HG03558 (cell line): ENCODE measurements at regions not wholly inside any gene's neighbourhood (a gene's known extent, or its start where the extent isn't known, plus 50 kb on each side); places are given as distances from the start of the nearest gene placed in this dataset.
"Not testable (repeated sequence)": the region's sequence is repeated elsewhere in the genome, so short reads cannot be mapped to it uniquely, and the experiment has no call there.

Experiments
- ATAC-seq: cut with Tn5 transposase; IDR thresholded peaks from one replicate; pipeline ENCODE4 v1.9.1; 2021; ENCODE audit warnings: moderate number of reproducible peaks; ENCODE audit not compliant: unreplicated experiment; ENCODE audit errors: extremely low read depth

DNA sequence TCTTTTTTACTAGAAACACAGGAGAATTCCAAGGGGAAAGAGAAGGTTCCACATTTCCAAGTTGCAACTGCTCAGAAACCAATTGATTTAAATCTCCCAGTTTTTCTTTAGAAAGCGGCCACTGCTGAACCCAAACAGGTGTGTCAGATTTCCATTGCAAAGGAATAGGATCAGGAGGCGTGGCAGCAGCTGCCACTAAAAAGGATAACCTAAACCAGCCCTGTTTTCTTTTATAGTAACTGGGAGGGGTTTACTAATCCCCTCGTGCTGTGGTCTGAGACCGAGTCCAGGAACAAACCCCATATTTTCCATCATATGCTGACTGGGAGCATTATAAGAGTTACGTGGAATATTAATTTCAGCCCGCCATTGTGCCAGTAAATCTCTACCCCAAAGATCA, 1504.0 kb downstream of the UQCRFS1 start:
- not testable (repeated sequence) for ATAC-seq

DNA sequence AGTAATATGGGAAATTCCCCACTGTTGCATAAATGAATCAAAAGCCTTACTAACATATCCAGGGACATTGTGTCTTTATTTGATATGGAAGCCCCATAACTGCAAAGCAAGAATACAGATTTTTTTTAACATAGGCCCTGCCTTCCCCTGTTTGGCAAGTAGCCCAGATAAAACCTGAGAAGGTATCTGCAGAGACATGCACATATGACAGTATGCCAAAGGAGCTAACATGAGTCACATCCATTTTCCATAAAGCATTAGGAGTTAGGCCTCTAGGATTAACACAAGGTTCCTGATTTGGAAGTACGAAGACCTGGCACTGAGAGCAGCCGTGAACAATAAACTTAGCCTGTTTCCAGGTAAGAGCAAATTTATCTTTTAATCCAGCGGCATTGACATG, 1505.9 kb downstream of the UQCRFS1 start:
- ATAC-seq, result not testable (repeated sequence)

DNA sequence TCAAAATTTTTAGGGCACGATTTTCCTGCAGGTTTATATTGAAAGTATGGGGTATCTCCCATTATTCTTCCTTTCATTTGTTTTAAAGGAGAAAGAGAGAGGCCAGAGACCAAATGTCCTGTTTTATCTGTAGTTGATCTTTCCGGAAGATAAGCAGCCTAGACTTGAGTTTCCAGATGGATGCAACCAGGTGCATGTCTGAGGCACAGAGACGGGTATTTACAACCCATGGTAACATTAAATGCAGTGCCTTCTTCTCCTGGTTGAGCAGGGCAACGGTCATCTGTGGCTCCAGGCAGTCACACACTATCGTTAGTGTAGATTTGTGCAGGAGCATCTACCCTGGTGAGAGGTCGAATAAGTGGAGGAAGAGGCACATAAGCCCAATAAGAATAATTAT, 1507.1 kb downstream of the UQCRFS1 start:
- no peak for ATAC-seq

DNA sequence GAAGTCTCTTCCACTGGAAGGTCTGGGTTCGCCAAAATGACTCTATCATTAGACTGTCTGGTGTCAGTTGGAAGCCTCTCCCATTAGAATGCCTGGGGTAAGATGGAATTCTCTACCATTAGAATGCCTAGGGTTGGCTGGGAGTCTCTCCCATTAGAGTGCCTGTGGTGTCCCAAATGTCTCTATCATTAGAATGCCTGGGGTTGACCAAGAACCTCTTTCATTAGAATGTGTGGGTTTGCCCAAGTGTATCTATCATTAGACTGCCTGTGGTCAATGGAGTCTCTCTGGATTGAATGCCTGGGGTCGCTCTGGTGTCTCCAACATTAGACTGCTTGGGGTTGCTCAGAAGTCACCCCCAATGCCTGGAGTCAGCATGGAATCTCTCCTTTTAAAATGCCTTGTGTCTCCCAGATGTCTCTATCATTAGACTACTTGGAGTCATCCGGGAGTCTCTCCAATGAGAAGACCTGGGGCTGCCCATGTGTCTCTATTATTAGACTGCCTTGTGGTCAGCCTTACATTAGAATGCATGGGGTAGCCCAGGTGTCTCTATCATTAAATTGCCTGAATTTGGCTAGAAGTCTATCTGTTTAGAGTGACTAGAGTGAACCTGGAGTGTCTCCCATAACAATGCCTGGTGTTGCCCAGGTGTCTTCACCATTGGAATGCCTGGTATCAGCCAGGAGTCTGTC, 1518.4 kb downstream of the UQCRFS1 start:
- ATAC-seq, result no peak

DNA sequence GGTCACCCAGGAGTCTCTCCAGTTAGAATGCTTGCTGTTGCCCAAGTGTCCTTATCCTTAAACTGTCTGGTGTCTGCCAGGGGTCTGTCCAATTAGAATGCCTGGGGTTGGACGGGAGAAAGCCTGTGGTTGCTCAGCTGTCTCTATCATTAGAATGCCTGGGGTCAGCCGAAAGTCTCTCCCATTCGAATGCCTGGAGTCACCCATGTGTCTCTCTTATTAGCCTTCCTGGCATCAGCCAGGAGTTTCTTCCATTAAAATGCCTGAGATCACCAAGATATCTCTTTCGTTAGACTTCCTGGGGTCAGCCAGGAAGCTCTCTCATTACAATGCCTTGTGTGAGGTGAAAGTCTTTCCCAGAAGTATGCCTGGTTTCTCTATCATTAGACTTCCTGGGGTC, 1521.0 kb downstream of the UQCRFS1 start:
- ATAC-seq, result no peak

DNA sequence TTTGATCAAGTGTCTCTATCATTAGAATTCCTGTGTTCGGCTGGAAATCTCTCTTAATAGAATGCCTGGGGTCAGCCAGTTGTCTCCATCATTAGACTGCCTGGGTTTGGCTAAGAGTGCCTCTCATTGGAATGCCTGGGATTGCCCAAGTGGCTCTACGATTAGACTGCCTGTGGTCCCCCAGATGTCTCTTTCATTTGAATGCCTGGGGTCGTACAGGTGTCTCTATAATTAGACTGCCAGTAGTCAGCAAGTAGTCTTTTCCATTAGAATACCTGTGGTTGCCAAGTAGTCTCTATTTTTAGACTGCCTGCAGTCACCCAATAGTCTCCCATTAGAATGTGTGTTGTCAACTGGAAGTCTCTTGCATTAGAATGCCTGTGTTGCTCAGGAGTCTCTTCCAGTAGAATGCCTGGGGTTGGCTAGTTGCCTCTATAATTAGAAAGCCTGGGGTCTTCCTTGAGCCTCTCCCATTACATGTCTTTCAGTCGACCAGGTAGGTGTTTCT, 1523.2 kb downstream of the UQCRFS1 start:
- no peak for ATAC-seq

DNA sequence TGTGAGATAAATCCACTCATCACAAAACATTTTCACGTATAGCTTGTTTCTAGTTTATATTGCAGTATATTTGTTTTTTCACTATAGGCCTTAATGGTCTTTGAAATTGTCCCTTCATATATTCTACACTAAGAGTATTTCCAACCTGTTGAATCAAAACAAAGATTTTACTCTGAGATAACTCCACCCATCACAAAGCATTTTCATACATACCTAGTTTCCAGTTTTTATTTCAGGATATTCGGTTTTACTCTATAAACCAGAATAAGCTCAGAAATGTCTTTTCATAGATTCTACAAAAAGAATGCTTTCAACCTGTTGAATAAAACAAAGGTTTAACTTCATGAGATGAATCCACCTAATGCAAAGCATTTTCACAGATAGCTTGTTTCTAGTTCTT, 1528.7 kb downstream of the UQCRFS1 start:
- ATAC-seq, result no peak

DNA sequence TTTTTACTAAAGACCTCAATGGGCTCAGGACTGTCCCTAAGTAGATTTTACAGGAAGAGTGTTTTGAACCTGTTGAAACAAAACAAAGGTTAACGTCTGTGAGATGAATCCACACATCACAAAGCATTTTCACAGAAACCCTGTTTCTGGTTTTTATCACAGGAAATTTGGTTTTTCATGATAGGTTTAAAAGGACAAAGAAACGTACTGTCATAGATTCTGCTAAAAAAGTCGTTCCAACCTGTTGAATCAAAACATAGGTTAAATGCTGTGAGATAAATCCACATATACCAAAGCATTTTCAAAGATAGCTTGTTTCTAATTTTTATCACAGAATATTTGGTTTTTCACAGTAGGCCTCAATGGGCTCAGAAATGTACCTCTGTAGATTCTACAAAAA, 1531.0 kb downstream of the UQCRFS1 start:
- ATAC-seq, result no peak

DNA sequence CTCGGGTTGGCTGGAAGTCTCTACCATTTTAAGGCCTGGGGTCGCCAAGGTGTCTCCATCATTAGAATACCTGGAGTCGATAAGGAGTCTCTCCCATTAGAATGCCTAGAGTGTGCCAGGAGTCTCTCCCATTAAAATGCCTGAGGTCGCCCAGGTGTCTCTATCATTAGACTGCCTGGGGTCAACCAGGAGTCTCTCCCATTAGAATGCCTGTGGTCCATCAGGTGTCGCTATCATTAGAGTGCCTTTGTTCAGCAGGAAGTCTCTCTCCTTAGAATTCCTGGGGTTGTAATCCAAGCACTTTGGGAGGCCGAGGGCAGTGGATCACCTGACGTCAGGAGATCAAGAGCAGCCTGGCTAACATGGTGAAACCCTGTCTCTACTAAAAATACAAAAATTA, 1533.0 kb downstream of the UQCRFS1 start:
- no peak for ATAC-seq

DNA sequence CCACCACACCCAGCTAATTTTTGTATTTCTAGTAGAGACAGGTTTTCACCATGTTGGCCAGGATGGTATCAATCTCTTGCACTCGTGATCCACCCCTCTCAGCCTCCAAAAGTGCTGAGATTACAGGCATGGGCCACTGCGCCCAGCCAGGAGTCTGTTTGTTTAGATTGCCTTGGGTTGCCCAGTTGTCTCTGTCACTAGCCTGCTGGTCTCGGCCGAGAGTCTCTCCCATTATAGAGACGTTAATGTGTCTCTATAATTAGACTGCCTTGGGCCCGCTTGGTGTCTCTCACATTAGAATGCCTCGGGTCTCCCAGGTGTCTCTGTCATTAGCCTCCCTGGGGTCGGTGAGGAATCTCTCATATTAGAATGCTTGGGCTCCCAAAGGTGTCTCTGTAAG, 1533.6 kb downstream of the UQCRFS1 start:
- ATAC-seq, result no peak

DNA sequence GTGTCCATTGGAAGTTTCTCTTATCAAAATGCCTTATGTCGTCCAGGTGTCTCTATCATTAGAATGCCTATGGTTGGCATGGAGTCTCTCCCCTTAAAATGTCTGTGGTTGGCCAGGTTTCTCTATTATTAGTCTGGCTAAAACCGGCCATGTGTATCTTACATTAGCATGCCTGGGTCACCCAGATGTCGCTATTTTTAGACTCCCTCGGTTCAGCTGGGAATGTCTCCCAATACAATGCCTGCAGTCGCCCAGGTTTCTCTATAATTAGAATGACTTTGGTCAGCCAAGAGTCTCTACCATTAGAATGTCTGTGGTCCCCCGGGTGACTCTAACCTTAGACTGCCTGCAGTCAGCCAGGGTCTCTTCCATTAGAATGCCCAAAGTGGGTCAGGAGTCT, 1536.1 kb downstream of the UQCRFS1 start:
- ATAC-seq, result no peak

DNA sequence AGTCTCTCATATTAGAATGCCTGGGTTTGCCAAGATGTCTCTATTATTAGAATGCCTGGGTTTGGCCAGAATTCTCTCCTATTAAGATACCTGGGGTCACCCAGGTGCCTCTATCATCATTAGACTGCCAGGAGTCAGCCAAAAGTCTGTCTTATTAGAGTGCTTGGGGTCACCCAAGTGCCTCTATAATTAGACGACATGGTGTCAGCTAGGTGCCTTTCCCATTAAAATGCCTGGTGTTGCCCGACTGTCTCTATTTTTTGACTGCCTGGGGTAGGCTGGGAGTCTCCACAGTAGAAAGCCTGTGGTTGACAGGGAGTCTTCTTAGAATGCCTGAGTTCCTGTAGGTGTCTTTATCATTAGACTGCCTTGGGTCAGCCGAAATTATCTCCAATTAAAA, 1536.6 kb downstream of the UQCRFS1 start:
- no peak for ATAC-seq

DNA sequence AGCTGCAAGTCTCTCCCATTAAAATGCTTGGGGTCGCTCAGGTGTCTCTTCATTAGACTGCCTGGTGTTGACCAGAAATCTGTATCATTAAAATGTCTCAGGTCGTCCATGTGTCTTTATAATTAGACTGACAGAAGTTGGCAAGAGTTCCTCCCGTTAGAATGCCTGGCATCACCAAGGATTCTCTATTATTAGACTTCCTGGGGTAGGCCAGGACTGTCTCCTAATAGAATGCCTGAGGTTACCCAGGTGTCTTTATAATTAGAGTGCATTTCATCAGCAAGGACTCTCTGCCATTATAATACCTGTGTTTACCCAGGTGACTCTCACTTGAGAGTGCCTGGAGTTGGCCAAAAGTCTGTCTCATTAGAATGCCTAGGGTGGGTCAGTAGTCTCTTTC, 1537.2 kb downstream of the UQCRFS1 start:
- ATAC-seq, result no peak

DNA sequence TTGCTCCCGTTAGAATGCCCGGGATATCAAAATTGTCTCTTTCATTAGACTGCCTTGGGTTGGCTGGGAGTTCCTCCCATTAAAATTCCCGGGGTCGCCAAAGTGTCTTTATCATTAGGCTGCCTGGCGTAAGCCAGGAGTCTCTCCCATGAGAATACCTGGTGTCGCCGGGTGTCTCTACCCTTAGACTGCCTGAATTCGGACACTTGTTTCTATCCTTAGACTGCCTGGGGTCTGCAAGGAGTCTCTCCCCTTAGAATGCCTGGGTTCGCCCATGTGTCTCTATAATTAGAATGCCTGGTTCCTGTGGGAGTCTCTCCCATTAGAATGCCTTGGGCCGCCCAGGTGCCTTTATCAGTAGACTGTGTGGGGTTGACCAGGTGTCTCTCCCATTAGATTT, 1538.2 kb downstream of the UQCRFS1 start:
- no peak for ATAC-seq

DNA sequence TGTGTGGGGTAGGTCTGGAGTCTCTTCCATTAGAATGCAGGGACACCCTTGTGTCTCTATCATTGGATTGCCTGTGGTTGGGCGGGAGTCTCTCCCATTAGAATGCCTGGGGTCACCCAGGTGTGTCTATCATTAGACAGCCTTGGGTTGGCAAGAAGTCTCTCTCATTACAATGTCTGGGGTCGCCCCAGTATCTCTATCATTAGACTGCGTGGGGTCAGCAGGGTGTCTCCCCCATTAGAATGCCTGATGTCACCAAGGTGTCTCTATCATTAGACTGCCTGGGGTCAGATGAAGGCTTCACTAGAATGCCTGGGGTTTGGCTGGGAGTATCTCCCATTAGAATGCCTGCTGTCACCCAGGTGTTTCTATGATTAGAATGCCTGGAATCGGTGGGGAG, 1539.0 kb downstream of the UQCRFS1 start:
- no peak for ATAC-seq

DNA sequence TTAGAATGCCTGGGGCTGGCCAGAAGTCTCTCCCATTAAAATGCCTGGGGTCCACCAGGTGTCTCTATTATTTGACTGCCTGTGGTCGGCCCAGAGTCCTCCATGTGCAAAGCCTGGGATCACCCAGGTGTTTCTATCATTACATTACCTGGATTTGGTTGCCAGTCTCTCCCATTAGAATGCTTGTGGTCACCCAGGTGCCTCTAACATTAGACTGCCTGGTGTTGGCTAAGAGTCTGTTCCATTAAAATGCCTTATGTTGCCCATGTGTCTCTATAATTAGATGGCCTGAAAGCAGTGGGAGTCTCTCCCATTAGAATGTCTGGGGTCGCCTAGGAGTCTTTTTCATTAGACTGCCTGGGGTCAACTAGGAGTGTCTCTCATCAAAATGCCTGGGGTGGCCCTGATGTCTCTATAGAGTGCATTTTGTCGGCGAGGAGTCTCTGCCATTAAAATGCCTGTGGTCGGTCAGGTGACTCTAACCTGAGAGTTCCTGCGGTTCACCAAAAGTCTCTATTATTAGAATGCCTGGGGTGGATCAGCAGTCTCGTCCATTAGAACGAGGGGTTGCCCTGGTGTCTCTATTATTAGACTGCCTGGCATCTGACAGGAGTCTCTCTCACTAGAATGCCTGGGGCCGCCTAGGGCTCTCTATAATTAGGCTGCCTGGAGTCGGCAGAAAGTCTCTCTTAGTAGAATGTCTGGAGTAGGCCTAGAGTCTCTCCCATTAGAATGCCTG, 1540.5 kb downstream of the UQCRFS1 start:
- no peak for ATAC-seq

DNA sequence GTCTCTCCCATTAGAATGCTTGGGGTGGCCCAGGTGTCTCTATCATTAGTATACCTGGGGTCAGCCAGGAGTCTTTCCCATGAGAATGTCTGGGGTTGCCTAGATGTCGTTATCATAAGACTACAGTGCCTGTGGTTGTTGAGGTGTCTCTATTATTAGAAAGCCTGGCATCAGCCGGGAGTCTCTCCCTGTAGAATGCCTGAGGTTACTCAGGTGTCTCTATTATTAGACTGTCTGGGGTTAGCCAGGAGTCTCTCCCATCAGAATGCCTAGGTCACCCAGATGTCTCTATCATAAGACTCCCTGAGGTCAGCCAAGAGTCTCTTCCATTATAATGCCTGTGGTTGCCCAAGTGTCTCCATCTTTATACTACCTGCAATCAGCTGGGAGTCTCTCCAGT, 1541.1 kb downstream of the UQCRFS1 start:
- no peak for ATAC-seq

DNA sequence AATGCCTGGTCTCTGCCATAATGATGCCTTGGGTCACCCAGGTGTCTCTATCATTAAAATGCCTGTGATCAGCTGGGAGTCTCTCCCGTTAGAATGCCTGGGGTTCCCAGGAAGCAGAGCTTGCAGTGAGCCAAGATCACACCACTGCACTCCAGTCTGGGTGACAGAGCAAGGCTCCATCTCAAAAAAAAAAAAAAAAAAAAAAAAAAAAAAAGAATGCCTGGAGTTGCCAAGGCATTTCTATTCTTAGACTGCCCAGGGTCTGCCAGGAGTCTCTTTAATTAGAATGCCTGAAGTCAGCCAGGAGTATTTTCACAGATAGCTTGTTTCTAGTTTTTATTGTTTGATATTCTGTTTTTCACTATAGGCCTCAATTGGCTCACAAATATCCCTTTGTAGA, 1552.5 kb downstream of the UQCRFS1 start:
- no peak for ATAC-seq

DNA sequence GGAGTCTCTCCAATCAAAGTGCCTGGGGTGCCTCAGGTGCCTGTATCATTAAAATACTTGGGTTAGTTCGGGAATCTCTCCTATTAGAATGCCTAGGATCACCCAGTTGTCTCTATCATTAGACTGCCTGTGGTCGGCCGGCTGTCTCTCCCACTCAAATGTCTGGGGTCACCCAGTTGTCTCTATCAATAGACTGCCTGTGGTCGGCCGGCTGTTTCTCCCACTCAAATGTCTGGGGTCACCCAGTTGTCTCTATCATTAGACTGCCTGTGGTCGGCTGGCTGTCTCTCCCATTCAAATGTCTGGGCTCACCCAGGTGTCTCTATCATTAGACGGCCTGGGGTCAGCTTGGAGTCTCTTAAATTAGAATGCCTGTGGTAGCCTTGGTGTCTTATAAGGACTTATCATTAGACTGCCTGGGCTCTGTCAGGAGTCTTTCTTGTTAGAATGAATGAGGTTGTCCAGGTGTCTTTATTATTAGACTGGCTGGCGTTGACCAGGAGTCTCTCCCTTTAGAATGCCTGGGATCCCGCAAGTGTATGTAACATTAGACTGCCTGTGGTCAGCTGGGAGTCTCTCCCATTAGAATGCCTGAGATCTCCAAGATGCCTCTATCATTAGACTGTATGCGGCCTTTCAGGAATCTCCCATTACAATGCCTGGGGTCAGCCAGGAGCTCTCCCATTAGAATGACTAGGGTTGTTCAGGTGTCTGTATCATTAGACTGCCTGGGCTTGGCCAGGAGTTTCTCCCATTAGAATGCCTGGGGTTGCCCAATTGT, 1555.5 kb downstream of the UQCRFS1 start:
- no peak for ATAC-seq

DNA sequence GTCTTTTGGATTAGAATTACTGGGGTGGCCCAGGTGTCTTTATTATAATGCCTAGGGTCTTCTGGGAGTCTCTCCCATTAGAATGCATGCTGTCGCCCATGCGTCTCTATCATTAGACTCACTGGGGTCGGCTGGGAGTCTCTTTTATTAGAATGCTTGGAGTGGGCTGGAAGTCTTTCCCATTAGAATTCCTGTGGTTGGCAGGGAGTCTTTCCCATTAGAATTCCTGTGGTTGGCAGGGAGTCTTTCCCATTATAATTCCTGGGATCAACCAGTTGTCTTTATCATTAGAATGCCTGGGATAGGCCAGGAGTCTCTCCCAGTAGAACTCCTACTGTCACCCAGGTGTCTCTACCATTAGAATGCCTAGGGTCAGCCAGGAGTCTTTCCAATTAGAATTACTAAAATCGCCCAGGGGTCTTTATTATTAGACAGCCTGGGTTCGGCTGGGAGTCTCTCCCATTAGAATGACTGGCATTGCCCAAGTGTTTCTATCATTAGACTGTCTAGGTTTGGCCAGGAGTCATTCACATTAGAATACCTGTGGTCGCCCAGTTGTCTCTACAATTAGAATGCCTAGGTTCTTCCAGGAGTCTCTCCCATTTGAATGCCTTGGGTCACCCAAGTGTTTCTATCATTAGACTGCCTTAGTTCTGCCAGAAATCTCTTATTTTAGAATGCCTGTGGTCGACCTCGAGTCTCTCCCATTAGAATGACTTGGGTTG, 1558.5 kb downstream of the UQCRFS1 start:
- ATAC-seq, result no peak
